SK-N-SH (cell line): ENCODE measurements at regions not wholly inside any gene's neighbourhood (a gene's known extent, or its start where the extent isn't known, plus 50 kb on each side); places are given as distances from the start of the nearest gene placed in this dataset.

ENCODE experiments used
- CTCF ChIA-PET: fragments of 300-600, 350-600 bp; formaldehyde crosslinking; extraction: SDS; loops from one replicate; lab custom pipeline; 2021; lab: Yijun Ruan, JAX
- POLR2A ChIA-PET: fragments of 350-600 bp; sonication (Branson Sonifier 250); formaldehyde crosslinking; extraction: SDS; loops from one replicate; lab custom pipeline; 2020; ENCODE audit warnings: antibody characterized with exemption, inconsistent platforms; lab: Yijun Ruan, JAX
- DNase-seq: peaks from one replicate; pipeline ENCODE4 v3.0.0; 2012
- H2AFZ ChIP-seq: fragments of 200-600 bp; sonication (generic); 2 replicates; pipeline ENCODE4 v1.8.1; 2016; ENCODE audit warnings: antibody characterized with exemption, mild to moderate bottlenecking, low read depth
- H3F3A ChIP-seq: fragments of 200-600 bp; sonication (generic); replicated peaks from 2 replicates; pipeline ENCODE3; 2016; ENCODE audit warnings: antibody characterized with exemption, mild to moderate bottlenecking; ENCODE audit not compliant: insufficient read depth
- H3K27ac ChIP-seq, 2 experiments: fragments of 200-500 bp in 1 of 2; fragments of 200-600 bp in 1 of 2; sonication (Bioruptor generic) in 1 of 2; sonication (generic), shearing (Covaris generic) in 1 of 2; 2 replicates each; pipeline versions ENCODE4 v1.5.1 to v1.6.1; 2014 to 2016; ENCODE audit warnings: low read depth in 2 of 2, inconsistent platforms in 1 of 2, low read length in 1 of 2, mild to moderate bottlenecking in 1 of 2, mixed read lengths in 1 of 2
- H3K27me3 ChIP-seq: fragments of 200-600 bp; sonication (generic), shearing (Covaris generic); 2 replicates; pipeline ENCODE4 v1.6.1; 2016; ENCODE audit warnings: mixed run types; ENCODE audit not compliant: insufficient read depth
- H3K36me3 ChIP-seq, 2 experiments: fragments of 200-500 bp in 1 of 2; fragments of 200-600 bp in 1 of 2; sonication (Bioruptor generic) in 1 of 2; sonication (generic) in 1 of 2; replicated peaks in 1 of 2; 2 replicates each; pipeline versions ENCODE3 to v1.5.1; 2014 to 2016; ENCODE audit warnings: low read length in 1 of 2, mild to moderate bottlenecking in 1 of 2; ENCODE audit not compliant: insufficient read depth in 2 of 2, control insufficient read depth in 1 of 2
- H3K4me1 ChIP-seq, 2 experiments: fragments of 200-500 bp in 1 of 2; fragments of 200-600 bp in 1 of 2; sonication (Bioruptor generic) in 1 of 2; sonication (generic), shearing (Covaris generic) in 1 of 2; 2 replicates each; pipeline versions ENCODE4 v1.5.1 to v1.6.1; 2014 to 2016; ENCODE audit warnings: low read depth in 1 of 2, low read length in 1 of 2, mixed run types in 1 of 2; ENCODE audit not compliant: insufficient read depth in 2 of 2, control insufficient read depth in 1 of 2
- H3K4me2 ChIP-seq: fragments of 200-600 bp; sonication (generic), shearing (Covaris generic); 2 replicates; pipeline ENCODE4 v1.6.1; 2017; ENCODE audit warnings: mixed run types
- H3K4me3 ChIP-seq, 2 experiments: fragments of 200-500 bp in 1 of 2; fragments of 200-600 bp in 1 of 2; sonication (Bioruptor generic) in 1 of 2; sonication (generic), shearing (Covaris generic) in 1 of 2; 2 replicates each; pipeline versions ENCODE4 v1.5.1 to v1.8.1; 2014 to 2016; ENCODE audit warnings: low read depth in 2 of 2, inconsistent platforms in 1 of 2, low read length in 1 of 2, mild to moderate bottlenecking in 1 of 2, mixed read lengths in 1 of 2, moderate library complexity in 1 of 2
- H3K79me2 ChIP-seq: fragments of 200-600 bp; sonication (generic); 2 replicates; pipeline ENCODE4 v1.8.1; 2017; ENCODE audit warnings: mild to moderate bottlenecking; ENCODE audit not compliant: insufficient read depth
- H3K9ac ChIP-seq: fragments of 200-600 bp; sonication (generic); 2 replicates; pipeline ENCODE4 v1.6.1; 2017; ENCODE audit warnings: mixed run types
- H3K9me2 ChIP-seq: fragments of 200-600 bp; sonication (generic); 2 replicates; pipeline ENCODE4 v1.6.1; 2017; ENCODE audit warnings: mixed run types
- H3K9me3 ChIP-seq: fragments of 200-600 bp; sonication (generic); 2 replicates; pipeline ENCODE4 v1.6.1; 2017; ENCODE audit warnings: mixed run types, mild to moderate bottlenecking, moderate library complexity
- H4K20me1 ChIP-seq: fragments of 200-600 bp; sonication (generic); 2 replicates; pipeline ENCODE4 v1.6.1; 2017; ENCODE audit warnings: mild to moderate bottlenecking, mixed run types; ENCODE audit not compliant: insufficient read depth
- ELF1 ChIP-seq: IDR thresholded peaks from 2 replicates; pipeline ENCODE4 v1.4.0; 2012
- EP300 ChIP-seq, 2 experiments: IDR thresholded peaks; 2 replicates each; pipeline versions ENCODE4 v1.4.0 to v1.6.1; 2012; ENCODE audit warnings: borderline replicate concordance in 1 of 2, low read depth in 1 of 2, low read length in 1 of 2
- FOXM1 ChIP-seq: IDR thresholded peaks from 2 replicates; pipeline ENCODE4 v1.4.0; 2012; ENCODE audit warnings: low read depth, mild to moderate bottlenecking
- GATA2 ChIP-seq: sonication (generic); formaldehyde crosslinking; IDR thresholded peaks from 2 replicates; pipeline ENCODE4 v1.5.0; 2020; ENCODE audit warnings: mild to moderate bottlenecking, missing genetic modification reagents
- JUND ChIP-seq: IDR thresholded peaks from 2 replicates; pipeline ENCODE4 v1.4.0; 2012
- MXI1 ChIP-seq: IDR thresholded peaks from 2 replicates; pipeline ENCODE4 v1.6.1; 2012; ENCODE audit warnings: mild to moderate bottlenecking, low read depth, low read length, improper control_type of control experiment
- NFIC ChIP-seq: IDR thresholded peaks from 2 replicates; pipeline ENCODE4 v1.4.0; 2012; ENCODE audit warnings: borderline replicate concordance
- NRF1 ChIP-seq: IDR thresholded peaks from 2 replicates; pipeline ENCODE4 v1.6.1; 2012; ENCODE audit warnings: low read depth, mild to moderate bottlenecking, low read length
- RAD21 ChIP-seq: IDR thresholded peaks from 2 replicates; pipeline ENCODE4 v1.6.1; 2012; ENCODE audit warnings: mild to moderate bottlenecking, low read length
- RCOR1 ChIP-seq: fragments of 150-350 bp; IDR thresholded peaks from 2 replicates; pipeline ENCODE4 v1.6.1; 2017; ENCODE audit warnings: antibody characterized with exemption, low read length
- RFX5 ChIP-seq: IDR thresholded peaks from 2 replicates; pipeline ENCODE4 v1.6.1; 2012; ENCODE audit warnings: mild to moderate bottlenecking, improper control_type of control experiment, low read length
- SIN3A ChIP-seq: IDR thresholded peaks from 2 replicates; pipeline ENCODE4 v1.6.1; 2012; ENCODE audit warnings: low read depth, mild to moderate bottlenecking, low read length, moderate library complexity, borderline replicate concordance
- TAF1 ChIP-seq: IDR thresholded peaks from 2 replicates; pipeline ENCODE4 v1.6.1; 2012; ENCODE audit warnings: low read depth, mild to moderate bottlenecking, low read length, moderate library complexity, borderline replicate concordance
- TCF12 ChIP-seq: IDR thresholded peaks from 2 replicates; pipeline ENCODE4 v1.4.0; 2012
- TEAD4 ChIP-seq: IDR thresholded peaks from 2 replicates; pipeline ENCODE4 v1.4.0; 2012; ENCODE audit warnings: mild to moderate bottlenecking, borderline replicate concordance; ENCODE audit not compliant: insufficient read depth
- USF1 ChIP-seq: IDR thresholded peaks from 2 replicates; pipeline ENCODE4 v1.4.0; 2012; ENCODE audit warnings: low read depth, borderline replicate concordance
- WGBS: methylation state at CpG from one replicate; pipeline ENCODE4 v1.1.6; 2017; ENCODE audit warnings: low lambda C conversion rate; 5-methylcytosine and 5-hydroxymethylcytosine counted together
- TF ChIP-seq, protein P1 (sequence below): IDR thresholded peaks from 2 replicates; pipeline ENCODE4 v1.6.1; 2012; ENCODE audit warnings: mild to moderate bottlenecking, low read depth, low read length, moderate library complexity
- TF ChIP-seq, protein P2 (sequence below): fragments of 150-350 bp; IDR thresholded peaks from 2 replicates; pipeline ENCODE4 v1.6.1; 2016; ENCODE audit warnings: mild to moderate bottlenecking, low read depth, low read length
- TF ChIP-seq, protein P3 (sequence below): IDR thresholded peaks from 2 replicates; pipeline ENCODE4 v1.4.0; 2012; ENCODE audit warnings: low read depth, borderline replicate concordance
- TF ChIP-seq, protein P4 (sequence below): fragments of 150-350 bp; IDR thresholded peaks from 2 replicates; pipeline ENCODE4 v1.6.1; 2017; ENCODE audit warnings: antibody characterized with exemption, low read length, low read depth, borderline replicate concordance

DNA sequence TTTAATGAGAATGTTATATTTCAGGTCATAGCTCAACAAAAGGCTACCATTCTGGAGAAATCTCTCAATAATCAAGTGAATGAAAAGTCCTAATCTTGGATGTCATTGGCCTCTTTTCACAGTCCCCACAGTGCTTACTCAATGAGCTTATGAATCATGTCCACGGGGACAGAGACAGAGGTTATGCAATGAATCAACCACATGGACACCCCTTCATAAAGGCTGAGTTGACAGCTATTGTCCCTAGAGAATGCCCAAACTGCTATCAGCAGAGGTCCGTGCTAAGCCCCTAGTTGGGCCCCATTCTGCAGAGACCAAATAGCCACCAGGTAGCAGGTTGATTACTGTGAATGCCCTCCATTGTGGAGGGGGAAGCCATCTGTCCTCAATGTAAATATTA lies 158.1 kb downstream of the LHFPL1 start:
- TF ChIP-seq FOXM1, result no peak
- TF ChIP-seq NFIC, result no peak
- no peaks in the 10 kb centered on the region for H3K9me3 ChIP-seq
- no peak overlapping the region for H3K4me2 ChIP-seq
- no peak overlapping the region for H3K4me3 ChIP-seq
- H3K36me3 ChIP-seq, result no peaks in the 10 kb centered on the region
- H4K20me1 ChIP-seq, result no peaks in the 10 kb centered on the region
- ChIA-PET POLR2A (no interaction called here), CTCF (no interaction called here)
- no peaks in the 10 kb centered on the region for H3F3A ChIP-seq
- H3K27me3 ChIP-seq, result no peaks in the 10 kb centered on the region
- H3K4me1 ChIP-seq, result no peaks in the 10 kb centered on the region
- no peak for DNase-seq
- no peak overlapping the region for H3K9ac ChIP-seq
- H2AFZ ChIP-seq, result no peak overlapping the region
- 0% methylated on average over 2 of the region's 2 CpGs for WGBS
- H3K9me2 ChIP-seq, result no peaks in the 10 kb centered on the region
- no peak overlapping the region for H3K27ac ChIP-seq
- no peaks in the 10 kb centered on the region for H3K79me2 ChIP-seq

- CTCF ChIA-PET, result no interaction called here
- no peak overlapping the region for H3K4me3 ChIP-seq
- H2AFZ ChIP-seq, result no peak overlapping the region
- H3K27me3 ChIP-seq, result no peaks in the 10 kb centered on the region
- DNase-seq, result no peak
- no peaks in the 10 kb centered on the region for H3K9me3 ChIP-seq
- no peak overlapping the region for H3K27ac ChIP-seq
- H4K20me1 ChIP-seq, result no peaks in the 10 kb centered on the region
- H3K36me3 ChIP-seq, result no peaks in the 10 kb centered on the region
- 0% methylated on average over 1 of the region's 1 CpG for WGBS
- no peak overlapping the region for H3K4me2 ChIP-seq
- H3F3A ChIP-seq, result no peaks in the 10 kb centered on the region
- H3K79me2 ChIP-seq, result no peaks in the 10 kb centered on the region
- H3K4me1 ChIP-seq, result no peaks in the 10 kb centered on the region
- TF ChIP-seq, protein P1, sequence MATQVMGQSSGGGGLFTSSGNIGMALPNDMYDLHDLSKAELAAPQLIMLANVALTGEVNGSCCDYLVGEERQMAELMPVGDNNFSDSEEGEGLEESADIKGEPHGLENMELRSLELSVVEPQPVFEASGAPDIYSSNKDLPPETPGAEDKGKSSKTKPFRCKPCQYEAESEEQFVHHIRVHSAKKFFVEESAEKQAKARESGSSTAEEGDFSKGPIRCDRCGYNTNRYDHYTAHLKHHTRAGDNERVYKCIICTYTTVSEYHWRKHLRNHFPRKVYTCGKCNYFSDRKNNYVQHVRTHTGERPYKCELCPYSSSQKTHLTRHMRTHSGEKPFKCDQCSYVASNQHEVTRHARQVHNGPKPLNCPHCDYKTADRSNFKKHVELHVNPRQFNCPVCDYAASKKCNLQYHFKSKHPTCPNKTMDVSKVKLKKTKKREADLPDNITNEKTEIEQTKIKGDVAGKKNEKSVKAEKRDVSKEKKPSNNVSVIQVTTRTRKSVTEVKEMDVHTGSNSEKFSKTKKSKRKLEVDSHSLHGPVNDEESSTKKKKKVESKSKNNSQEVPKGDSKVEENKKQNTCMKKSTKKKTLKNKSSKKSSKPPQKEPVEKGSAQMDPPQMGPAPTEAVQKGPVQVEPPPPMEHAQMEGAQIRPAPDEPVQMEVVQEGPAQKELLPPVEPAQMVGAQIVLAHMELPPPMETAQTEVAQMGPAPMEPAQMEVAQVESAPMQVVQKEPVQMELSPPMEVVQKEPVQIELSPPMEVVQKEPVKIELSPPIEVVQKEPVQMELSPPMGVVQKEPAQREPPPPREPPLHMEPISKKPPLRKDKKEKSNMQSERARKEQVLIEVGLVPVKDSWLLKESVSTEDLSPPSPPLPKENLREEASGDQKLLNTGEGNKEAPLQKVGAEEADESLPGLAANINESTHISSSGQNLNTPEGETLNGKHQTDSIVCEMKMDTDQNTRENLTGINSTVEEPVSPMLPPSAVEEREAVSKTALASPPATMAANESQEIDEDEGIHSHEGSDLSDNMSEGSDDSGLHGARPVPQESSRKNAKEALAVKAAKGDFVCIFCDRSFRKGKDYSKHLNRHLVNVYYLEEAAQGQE, result no peak
- TF ChIP-seq TAF1 (no peak), EP300 (IDR thresholded peaks at IDR 0.05; ENCODE audit: borderline replicate concordance in 1 of 2, low read depth in 1 of 2, low read length in 1 of 2) (no peak), JUND (no peak), RCOR1 (no peak), MXI1 (no peak), NRF1 (no peak), ELF1 (no peak), FOXM1 (no peak), SIN3A (no peak), TCF12 (no peak), GATA2 (CRISPR knock-in tag) (no peak), TEAD4 (no peak), RAD21 (no peak), USF1 (no peak), RFX5 (no peak)
- TF ChIP-seq, protein P2, sequence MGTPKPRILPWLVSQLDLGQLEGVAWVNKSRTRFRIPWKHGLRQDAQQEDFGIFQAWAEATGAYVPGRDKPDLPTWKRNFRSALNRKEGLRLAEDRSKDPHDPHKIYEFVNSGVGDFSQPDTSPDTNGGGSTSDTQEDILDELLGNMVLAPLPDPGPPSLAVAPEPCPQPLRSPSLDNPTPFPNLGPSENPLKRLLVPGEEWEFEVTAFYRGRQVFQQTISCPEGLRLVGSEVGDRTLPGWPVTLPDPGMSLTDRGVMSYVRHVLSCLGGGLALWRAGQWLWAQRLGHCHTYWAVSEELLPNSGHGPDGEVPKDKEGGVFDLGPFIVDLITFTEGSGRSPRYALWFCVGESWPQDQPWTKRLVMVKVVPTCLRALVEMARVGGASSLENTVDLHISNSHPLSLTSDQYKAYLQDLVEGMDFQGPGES, result no peak
- TF ChIP-seq, protein P3, sequence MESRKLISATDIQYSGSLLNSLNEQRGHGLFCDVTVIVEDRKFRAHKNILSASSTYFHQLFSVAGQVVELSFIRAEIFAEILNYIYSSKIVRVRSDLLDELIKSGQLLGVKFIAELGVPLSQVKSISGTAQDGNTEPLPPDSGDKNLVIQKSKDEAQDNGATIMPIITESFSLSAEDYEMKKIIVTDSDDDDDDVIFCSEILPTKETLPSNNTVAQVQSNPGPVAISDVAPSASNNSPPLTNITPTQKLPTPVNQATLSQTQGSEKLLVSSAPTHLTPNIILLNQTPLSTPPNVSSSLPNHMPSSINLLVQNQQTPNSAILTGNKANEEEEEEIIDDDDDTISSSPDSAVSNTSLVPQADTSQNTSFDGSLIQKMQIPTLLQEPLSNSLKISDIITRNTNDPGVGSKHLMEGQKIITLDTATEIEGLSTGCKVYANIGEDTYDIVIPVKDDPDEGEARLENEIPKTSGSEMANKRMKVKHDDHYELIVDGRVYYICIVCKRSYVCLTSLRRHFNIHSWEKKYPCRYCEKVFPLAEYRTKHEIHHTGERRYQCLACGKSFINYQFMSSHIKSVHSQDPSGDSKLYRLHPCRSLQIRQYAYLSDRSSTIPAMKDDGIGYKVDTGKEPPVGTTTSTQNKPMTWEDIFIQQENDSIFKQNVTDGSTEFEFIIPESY, result no peak
- TF ChIP-seq, protein P4, sequence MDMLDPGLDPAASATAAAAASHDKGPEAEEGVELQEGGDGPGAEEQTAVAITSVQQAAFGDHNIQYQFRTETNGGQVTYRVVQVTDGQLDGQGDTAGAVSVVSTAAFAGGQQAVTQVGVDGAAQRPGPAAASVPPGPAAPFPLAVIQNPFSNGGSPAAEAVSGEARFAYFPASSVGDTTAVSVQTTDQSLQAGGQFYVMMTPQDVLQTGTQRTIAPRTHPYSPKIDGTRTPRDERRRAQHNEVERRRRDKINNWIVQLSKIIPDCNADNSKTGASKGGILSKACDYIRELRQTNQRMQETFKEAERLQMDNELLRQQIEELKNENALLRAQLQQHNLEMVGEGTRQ, result no peak
- TF ChIP-seq, all 33 proteins: peak for 0
- H3K9ac ChIP-seq, result no peak overlapping the region
- H3K9me2 ChIP-seq, result no peaks in the 10 kb centered on the region
- POLR2A ChIA-PET, result no interaction called here
Measured at GRCh38 chrX:112520124-112520523, 159.6 kb downstream of the LHFPL1 start.
